Skeletal muscle cell (primary cell): ENCODE measurements at regions not wholly inside any gene's neighbourhood (a gene's known extent, or its start where the extent isn't known, plus 50 kb on each side); places are given as distances from the start of the nearest gene placed in this dataset.
"Not testable (repeated sequence)": the region's sequence is repeated elsewhere in the genome, so short reads cannot be mapped to it uniquely, and the experiment has no call there.

Experiments
- DNase-seq: peaks from one replicate; pipeline ENCODE4 v3.0.0-alpha.2; 2010; ENCODE audit warnings: low read depth
- H3K4me3 ChIP-seq: 2 replicates; pipeline ENCODE4 v1.5.1; 2011; ENCODE audit warnings: low read depth, mild to moderate bottlenecking, control low read depth, low read length, moderate library complexity

DNA sequence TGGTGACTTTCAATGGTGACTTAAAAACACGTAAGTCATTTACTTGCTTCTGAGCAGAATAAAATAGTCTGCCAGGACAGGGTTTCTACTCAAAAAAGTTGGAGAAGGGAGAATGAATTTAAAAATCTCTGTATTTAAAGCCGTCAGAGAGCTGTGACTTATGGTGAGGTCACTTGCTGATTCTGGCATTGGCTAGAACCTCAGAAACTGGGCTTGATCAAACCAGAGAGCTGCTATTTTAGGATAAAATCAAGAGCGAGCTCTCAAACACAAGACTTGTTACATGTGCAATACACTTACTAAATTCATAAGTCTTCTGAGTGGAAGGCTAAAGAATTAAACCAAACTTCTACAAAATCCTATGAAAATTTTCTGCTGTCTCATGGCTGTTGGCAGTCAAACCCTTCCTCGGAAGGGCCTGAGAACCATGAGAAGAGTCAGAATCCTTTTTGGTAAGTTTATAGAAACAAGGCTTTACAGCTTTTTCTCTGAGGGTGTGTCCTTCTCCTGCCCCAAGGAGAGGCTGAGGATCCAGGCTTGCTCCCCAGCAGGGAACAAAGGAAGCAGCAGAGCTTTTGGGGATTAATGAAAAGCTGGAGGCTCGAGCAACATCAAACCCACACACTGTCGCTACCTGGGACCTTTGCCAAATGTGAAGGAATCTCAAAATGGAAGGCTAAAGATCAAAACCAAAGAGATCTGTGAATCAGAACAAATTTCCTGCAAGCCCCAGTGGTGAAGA lies 816.4 kb downstream of the SOCS6 start:
- no peak overlapping the region for H3K4me3 ChIP-seq
- DNase-seq: no peak

DNA sequence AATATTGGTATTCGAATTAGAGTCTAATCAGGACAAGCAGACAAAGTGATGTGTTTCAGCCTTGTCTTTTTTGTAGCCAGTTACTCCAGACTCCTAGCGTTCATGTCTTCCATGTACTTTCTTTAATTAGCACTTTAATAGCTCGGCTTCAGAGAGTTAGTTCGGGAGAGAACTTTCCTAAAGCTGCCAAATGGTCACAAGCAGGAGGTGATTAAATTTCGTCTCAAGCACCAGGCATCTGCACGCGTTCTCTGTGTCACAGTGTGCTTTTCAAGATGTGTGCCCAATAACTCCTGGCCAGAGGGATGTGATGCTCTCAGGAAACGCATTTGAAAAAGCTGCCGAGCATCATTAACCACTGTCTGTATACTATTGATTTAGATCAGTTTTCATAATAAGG lies 790.8 kb downstream of the SOCS6 start:
- no peak overlapping the region for H3K4me3 ChIP-seq
- no peak for DNase-seq

DNA sequence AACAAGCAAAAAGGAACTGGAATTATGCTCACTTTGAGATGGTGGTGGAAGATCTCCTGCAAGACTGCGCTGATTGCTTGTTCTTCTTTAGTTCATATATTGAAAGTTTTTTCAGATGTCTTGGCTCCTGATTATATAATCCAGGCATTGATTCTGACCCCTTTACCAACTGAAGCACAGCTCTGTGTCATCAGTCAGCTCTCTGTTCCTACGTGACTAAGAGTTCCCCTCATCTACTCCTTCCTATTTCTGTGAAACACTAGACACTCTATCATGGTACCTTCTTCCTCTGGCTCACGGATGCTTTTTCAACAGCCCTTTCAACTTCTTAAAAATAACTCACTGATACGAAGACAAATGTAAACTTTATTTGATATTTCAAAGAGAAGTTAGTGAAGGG lies 788.6 kb downstream of the SOCS6 start:
- no peak overlapping the region for H3K4me3 ChIP-seq
- no peak for DNase-seq

DNA sequence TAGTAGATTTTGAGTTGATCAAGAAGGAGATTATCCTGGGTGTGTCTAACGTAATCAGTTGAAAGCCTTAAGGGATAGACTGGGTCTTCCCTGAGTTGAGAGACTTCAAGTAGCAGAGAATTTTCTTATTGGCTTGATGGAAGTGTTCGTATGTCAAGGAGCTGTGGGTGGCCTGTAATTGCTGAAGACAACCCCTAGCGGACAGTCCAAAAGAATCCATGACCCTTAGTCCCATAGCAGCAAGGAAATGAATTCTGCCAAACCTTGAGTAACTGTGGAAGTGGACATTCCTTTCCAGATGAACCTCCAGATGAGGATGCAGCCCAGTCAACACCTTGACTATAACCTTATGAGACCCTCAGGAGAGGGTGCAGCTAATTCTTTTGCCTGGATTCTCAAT lies 786.3 kb downstream of the SOCS6 start:
- H3K4me3 ChIP-seq: no peak overlapping the region
- DNase-seq: no peak

DNA sequence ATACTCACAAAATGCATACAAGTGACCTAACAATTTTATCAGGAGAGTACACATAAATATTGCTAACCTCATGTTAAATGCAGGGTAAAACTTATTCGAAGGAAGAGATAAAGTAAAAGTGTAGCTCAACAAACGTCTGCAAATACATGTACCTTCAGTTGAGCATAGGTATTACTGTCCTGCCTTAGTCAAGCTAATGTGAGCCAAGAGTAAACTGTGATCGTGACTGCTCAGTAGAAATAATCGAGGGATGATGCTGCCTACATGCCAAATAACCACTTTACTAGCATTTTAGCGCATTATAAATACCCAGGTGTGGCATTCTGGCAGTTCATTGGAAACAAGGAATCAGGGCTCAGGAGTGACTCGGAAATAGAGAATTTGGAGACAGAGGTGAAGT lies 779.5 kb downstream of the SOCS6 start:
- no peak overlapping the region for H3K4me3 ChIP-seq
- DNase-seq: no peak

DNA sequence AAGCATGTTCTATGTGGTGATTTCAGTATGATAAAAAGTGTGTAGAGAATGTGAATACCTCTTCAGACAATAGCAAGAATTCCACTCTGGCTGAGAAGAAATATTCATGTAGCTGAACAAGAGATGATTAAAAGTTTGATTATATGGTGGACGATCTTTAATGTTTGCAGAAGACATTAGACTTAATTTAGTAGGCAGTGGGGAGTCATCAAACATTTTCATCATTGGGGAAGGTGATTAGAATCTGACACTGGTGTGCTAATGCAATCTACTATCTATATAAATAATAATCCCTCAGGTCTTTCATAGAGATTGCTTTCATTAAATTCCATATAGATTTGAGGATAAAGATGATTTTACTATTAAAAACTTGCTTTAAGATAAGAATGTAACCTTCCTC lies 761.0 kb downstream of the SOCS6 start:
- no peak for DNase-seq
- no peak overlapping the region for H3K4me3 ChIP-seq

DNA sequence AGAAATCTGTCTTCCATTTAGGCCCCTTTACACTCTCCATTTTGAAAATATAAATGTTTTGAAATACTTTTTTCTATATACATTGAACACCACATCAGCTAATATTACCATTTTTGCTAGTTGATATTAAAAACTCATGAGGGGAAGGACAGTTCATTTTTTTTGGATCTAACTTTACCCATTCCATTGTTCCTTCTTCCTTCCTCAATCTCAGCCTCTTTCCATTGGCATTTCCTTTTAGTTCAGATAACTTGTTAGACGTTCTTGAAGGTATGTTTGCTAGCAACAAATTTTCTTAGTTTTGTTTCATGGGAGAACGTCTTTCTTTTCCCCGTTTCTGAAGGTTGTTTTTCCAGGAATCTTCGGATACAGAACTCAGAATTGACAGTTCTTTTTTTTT lies 759.0 kb downstream of the SOCS6 start:
- no peak for DNase-seq
- no peak overlapping the region for H3K4me3 ChIP-seq

DNA sequence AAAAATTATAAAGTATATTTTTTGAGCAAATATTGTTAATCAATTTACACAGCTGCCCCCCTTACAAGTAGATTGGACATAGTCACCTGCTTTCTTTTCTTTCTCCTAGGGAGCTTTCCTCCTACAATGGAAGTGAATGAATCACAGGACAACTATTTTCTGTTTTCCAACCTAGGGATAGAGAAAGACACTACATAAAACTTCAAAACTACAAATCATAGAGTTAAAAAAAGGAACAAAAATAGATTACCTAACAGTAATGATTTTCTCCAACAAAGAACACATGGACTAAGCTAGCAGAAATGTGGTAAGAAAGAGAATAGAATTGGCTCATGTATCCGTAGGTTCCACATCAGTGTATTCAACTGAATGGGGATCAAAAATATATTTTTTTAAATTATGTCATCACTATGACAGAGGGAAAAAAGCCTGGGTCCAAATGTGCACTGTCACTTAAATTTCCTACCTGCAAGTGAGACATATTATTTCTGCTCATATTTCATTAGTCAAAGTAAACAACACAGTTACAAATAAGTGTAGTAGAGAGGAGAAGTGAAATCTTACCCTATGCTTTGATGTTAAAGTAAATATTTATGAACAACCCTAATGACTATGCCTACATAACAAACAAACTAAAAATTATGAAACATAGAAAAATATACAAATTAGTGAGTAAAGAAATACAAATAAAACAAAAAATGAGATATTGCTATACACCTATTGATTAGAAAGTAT lies 756.7 kb downstream of the SOCS6 start:
- H3K4me3 ChIP-seq: no peak overlapping the region
- no peak for DNase-seq

DNA sequence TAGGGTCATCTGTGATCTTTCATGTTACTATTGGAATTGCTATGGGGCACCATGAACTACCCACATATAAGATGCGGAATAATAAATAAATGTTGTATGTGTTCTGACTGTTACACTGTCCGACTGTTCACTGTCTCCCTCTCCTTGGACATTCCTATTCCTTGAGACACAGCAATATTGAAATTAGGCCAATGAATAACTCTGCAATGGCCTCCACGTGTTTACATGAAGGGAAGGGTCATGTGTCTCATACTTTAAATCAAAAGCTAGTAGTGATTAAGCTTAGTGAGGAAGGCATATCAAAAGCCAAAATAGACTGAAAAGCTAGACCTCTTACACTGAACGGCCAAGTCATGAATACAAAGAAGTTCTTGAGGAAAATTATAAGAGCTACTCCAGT lies 751.3 kb downstream of the SOCS6 start:
- H3K4me3 ChIP-seq: no peak overlapping the region
- no peak for DNase-seq

DNA sequence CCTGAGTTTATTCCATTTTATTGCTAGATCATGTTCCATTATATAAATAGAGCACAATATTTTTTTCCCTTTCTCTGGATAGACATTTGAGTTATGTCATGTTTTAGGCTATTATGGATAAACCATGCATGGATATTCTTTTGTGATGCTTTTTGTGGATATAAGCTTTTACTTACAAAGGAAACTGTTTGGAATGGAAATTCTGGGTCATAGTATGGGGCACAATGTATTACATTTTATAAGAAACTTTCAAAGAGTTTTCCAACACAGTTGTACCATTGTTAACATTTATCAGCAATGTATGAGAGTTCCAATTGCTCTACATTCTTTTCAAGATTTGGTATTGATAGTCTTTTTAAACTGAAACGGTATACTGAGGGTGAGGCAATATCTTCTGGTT lies 749.4 kb downstream of the SOCS6 start:
- no peak for DNase-seq
- no peak overlapping the region for H3K4me3 ChIP-seq

DNA sequence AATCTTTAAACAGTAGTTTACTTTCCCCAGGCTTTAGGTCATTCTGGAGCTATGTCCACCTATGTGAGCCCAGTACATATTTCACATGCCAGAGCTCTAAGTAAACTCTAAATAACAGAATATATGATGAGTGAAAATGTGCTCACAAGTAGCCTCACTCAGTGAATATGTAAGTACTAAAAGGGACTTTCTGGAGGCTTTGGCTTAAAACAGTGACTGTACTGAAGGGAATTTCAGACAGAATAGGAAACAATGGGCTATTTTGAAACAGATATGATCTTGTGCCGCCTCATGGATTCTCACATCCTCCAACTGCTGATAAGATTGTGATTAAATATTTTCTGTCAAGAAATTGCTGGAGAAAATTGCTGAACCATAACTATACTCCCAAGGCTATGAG lies 747.9 kb downstream of the SOCS6 start:
- DNase-seq: no peak
- H3K4me3 ChIP-seq: no peak overlapping the region

DNA sequence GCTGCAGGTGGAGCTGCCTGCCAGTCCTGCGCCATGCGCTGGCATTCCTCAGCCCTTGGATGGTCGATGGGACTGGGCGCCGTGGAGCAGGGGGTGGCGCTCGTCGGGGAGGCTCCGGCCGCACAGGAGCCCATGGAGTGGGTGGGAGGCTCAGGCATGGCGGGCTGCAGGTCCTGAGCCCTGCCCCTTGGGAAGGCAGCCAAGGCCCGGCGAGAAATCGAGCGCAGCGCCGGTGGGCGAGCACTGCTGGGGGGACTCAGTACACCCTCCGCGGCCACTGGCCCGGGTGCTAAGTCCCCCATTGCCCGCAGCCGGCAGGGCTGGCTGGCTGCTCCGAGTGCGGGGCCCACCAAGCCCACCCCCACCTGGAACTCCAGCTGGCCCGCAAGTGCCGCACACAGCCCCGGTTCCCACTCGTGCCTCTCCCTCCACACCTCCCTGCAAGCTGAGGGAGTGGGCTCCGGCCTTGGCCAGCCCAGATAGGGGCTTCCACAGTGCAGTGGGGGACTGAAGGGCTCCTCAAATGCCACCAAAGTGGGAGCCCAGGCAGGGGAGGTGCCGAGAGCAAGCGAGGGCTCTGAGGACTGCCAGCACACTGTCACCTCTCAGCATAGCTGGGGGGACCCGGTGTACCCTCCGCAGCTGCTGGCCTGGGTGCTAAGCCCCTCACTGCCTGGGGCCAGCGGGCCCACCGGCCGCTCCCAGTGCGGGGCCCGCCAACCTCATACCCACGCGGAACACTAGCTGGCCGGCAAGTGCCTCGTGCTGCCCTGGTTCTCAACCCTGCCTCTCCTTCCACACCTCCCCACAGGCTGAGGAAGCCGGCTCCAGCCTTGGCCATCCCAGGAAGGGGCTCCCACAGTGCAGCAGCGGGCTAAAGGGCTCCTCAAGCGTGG lies 742.7 kb downstream of the SOCS6 start:
- DNase-seq, H3K4me3 ChIP-seq: not testable (repeated sequence)

DNA sequence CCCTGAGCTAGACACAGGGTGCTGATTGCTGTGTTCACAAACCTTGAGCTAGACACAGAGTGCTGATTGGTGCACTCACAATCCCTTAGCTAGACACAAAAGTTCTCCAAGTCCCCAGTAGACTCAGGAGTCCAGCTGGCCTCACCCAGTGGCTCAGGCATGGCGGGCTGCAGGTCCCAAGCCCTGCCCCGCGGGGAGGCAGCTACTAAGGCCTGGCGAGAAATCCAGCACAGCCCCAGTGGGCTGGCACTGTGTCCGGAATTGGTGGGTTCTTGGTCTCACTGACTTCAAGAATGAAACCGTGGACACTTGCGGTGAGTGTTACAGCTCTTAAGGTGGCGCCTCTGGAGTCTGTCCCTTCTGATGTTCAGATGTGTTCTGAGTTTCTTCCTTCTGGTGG lies 741.2 kb downstream of the SOCS6 start:
- DNase-seq, H3K4me3 ChIP-seq: not testable (repeated sequence)

DNA sequence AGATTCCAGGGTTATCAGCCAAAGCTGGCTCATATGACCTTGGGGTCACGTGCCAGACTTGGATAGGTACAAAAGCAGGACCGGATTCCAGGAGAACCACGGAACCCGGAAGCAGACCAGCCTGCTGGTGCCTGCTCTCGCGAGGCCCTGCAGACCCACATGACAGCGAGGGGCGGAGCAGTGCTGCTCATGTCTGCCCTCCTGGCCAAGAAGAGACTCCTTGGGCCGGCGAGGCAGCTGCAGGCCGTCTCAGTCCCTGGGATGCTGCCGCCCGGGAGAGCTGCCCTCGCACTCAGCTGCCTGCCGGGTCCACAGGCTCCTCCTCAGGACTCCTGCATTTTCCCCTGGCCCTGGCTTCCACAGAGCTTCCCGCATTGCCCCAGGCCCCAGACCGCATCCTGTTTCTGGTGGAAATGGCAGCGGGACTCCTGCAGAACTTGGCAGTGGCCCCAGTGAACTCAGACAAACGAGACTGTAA lies 739.5 kb downstream of the SOCS6 start:
- H3K4me3 ChIP-seq: no peak overlapping the region
- DNase-seq: no peak

DNA sequence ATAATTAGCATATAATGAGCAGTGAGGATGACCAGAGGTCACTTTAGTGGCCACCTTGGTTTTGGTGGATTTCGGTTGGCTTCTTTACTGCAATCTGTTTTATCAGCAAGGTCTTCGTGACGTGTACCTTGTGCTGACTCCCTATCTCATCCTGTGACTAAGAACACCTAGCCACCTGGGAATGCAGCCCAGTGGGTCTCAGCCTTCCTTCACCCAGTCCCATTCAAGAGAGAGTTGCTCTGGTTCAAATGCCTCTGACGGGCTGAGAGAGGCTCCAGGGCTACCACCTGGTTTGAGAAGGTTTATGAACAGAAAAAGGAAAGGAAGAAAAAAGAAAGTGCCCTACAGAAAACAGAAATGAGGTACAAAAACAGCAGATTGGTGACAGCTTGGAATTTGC lies 738.7 kb downstream of the SOCS6 start:
- DNase-seq: no peak

DNA sequence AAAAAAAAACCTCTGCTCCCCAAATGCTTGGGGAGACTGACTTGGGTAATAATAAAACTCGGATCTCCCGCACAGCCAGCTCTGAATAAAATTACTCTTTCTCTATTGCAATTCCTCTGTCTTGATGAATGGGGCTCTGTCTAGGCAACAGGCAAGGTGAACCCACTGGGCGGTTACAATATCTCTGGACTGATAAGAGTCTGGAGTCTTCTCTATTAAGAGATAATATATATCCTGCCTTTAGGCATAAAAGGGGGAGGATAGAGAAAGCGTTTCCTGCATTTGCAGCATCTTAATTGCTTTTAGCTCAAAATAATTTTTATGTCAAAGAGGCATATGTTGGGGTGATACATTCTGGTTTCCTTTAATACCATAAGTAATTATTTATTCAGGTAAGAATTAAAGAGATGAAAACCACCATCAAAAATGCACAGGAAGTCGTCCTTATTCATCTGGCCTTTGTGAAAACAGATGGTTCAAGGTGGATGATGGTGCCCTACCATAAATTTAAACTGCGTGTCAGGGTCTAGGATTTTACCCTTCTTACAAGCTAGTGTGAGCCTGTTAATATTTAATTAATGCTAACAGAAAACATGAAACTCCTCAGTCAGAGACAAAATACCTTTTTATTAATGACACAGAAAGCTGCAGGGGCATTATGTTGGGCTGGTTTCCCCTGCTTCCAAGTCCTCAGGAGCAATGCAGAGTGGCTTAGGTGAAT lies 736.8 kb downstream of the SOCS6 start:
- no peak overlapping the region for H3K4me3 ChIP-seq
- DNase-seq: no peak

More for the DNA sequence above, 738.7 kb downstream of the SOCS6 start:
- no peak overlapping the region for H3K4me3 ChIP-seq

DNA sequence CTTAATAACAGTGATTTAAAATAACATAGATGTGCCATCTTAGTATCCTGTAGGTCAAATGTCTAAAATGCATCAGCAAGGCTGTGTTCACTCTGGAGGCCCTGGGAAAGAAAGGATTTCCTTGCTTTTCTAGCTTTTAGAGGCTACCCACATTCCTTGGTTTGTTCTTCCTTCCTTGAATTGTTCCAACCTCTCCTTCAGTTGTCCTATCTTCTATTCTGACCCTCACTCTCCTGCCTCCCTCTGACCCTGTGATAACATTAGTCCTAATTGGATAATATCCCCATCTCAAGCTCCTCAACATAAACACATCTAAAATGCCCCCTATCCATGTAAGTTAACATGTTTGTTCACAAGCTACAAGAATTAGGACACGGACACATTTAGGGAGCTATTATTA lies 733.5 kb downstream of the SOCS6 start:
- DNase-seq: no peak
- H3K4me3 ChIP-seq: no peak overlapping the region

DNA sequence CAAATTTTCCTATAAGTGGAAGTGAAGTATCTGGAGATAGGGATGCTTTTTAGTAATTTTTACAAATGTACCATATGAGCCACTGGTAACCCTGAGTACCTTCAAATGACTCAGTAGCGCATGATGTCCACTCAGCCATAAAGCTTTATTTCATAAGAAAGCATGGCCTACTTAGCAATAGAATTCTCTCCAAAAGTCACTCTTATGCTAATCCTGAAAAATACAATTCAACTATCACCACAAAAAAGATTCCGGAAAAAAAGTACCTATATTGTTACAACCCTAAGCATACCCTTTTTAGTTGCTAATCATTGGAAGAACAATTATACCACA lies 732.2 kb downstream of the SOCS6 start:
- H3K4me3 ChIP-seq: no peak overlapping the region
- DNase-seq: no peak

DNA sequence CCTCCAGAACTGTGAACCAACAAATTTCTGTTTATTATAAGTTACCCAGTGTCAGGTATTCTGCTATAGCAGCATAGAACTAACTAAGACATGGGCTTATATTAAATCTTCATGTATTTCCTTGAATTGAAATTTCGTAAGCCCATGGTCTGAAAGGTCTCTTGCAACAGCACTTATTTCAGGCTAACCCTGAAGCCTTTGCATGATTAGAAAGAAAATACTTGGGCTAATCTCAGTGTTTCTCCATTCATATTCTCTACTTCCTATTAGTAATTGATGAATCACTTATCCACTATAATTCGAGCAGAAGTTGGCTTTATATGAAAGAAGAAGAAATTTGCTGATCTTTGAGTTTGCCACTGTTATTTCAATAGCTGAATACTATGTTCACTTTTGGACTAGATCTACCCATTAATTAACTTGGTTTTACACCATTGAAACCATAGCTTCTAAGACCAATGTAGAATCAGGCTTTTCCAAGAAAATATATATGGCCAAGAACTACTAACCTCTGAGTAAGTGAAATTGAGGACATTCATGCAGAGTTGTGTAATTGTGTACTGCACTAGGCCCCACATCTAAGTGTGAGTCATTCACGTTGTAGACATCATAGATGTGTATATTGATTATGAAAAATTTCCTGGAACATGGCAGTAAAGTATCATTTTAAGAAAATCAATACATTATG lies 731.6 kb downstream of the SOCS6 start:
- no peak overlapping the region for H3K4me3 ChIP-seq
- no peak for DNase-seq
